ENCODE measurements at regions not wholly inside any gene's neighbourhood (a gene's known extent, or its start where the extent isn't known, plus 50 kb on each side); places are given as distances from the start of the nearest gene placed in this dataset.

GRCh38 chr4:96626023-96626422 is 786.1 kb downstream of the PDHA2 start:
- TF ChIP-seq CTCF (IDR thresholded peaks at IDR 0.05) (no peak), EZH2 (IDR thresholded peaks at IDR 0.05; ENCODE audit: borderline replicate concordance, insufficient read depth, low read depth, low read length, poor library complexity, severe bottlenecking) (no peak)
